GM04503 (cell line): ENCODE measurements at regions not wholly inside any gene's neighbourhood (a gene's known extent, or its start where the extent isn't known, plus 50 kb on each side); places are given as distances from the start of the nearest gene placed in this dataset.

Experiments used
- DNase-seq: peaks from one replicate; pipeline ENCODE4 v3.0.0-alpha.2; 2012; ENCODE audit warnings: low read depth

GRCh38 chr21:21722731-21723130, 724.5 kb downstream of the NCAM2 start:
- DNase-seq = peak; percentile 25

- no peak for DNase-seq
These were observed 732.3 kb downstream of the NCAM2 start for GRCh38 chr21:21730512-21730911.

GRCh38 chr21:21731626-21732025, 733.4 kb downstream of the NCAM2 start:
- DNase-seq = no peak

GRCh38 chr21:21734088-21734487, 735.9 kb downstream of the NCAM2 start:
- DNase-seq = no peak

GRCh38 chr21:21737186-21737585, 739.0 kb downstream of the NCAM2 start:
- DNase-seq = no peak

- DNase-seq = no peak
These were observed 742.0 kb downstream of the NCAM2 start for GRCh38 chr21:21740207-21740606.

- DNase-seq = no peak
These were observed 752.1 kb downstream of the NCAM2 start for GRCh38 chr21:21750124-21750825.

GRCh38 chr21:21751286-21751685, 753.1 kb downstream of the NCAM2 start:
- DNase-seq = no peak

GRCh38 chr21:21762855-21763254, 764.6 kb downstream of the NCAM2 start:
- no peak for DNase-seq

GRCh38 chr21:21764281-21764680, 766.1 kb downstream of the NCAM2 start:
- DNase-seq = no peak

- no peak for DNase-seq
These were observed 769.1 kb downstream of the NCAM2 start for GRCh38 chr21:21767276-21767675.

- no peak for DNase-seq
These were observed 790.4 kb downstream of the NCAM2 start for GRCh38 chr21:21788591-21788990.

GRCh38 chr21:21801921-21802320, 803.7 kb downstream of the NCAM2 start:
- no peak for DNase-seq

GRCh38 chr21:21806711-21807597, 808.7 kb downstream of the NCAM2 start:
- no peak for DNase-seq

GRCh38 chr21:21807598-21807903, 809.3 kb downstream of the NCAM2 start:
- no peak for DNase-seq

- DNase-seq = no peak
These were observed 815.1 kb downstream of the NCAM2 start for GRCh38 chr21:21813289-21813688.

- DNase-seq = no peak
These were observed 815.7 kb downstream of the NCAM2 start for GRCh38 chr21:21813934-21814333.

- no peak for DNase-seq
These were observed 818.6 kb downstream of the NCAM2 start for GRCh38 chr21:21816778-21817177.

GRCh38 chr21:21818898-21819297, 820.7 kb downstream of the NCAM2 start:
- no peak for DNase-seq

GRCh38 chr21:21828130-21828529, 829.9 kb downstream of the NCAM2 start:
- no peak for DNase-seq

- no peak for DNase-seq
These were observed 832.8 kb downstream of the NCAM2 start for GRCh38 chr21:21831036-21831435.

- no peak for DNase-seq
These were observed 847.7 kb downstream of the NCAM2 start for GRCh38 chr21:21845901-21846300.

- no peak for DNase-seq
These were observed 853.0 kb downstream of the NCAM2 start for GRCh38 chr21:21851205-21851604.

GRCh38 chr21:21851657-21852056, 853.4 kb downstream of the NCAM2 start:
- DNase-seq = no peak
